Panc1 (cell line): ENCODE measurements at regions not wholly inside any gene's neighbourhood (a gene's known extent, or its start where the extent isn't known, plus 50 kb on each side); places are given as distances from the start of the nearest gene placed in this dataset.

Source experiments
- ATAC-seq: fragments of 200-7000 bp; cut with Tn5 transposase; 2 replicates; pipeline ENCODE4 v1.9.1; 2020; ENCODE audit warnings: mild to moderate bottlenecking, moderate library complexity
- BruUV-seq: library from RNA; stranded (reverse); fragments of 400-500 nt; replicated peaks from 2 replicates; lab custom pipeline; 2021; lab: Mats Ljungman, UMichigan
- CTCF ChIA-PET: fragments of 300-600 bp; sonication (Branson Sonifier 250); formaldehyde crosslinking; loops from one replicate; lab custom pipeline; 2022; ENCODE audit warnings: antibody characterized with exemption; lab: Charles Lee
- POLR2A ChIA-PET: fragments of 300-600 bp; sonication (Branson Sonifier 250); formaldehyde crosslinking; loops from one replicate; lab custom pipeline; 2022; ENCODE audit warnings: antibody characterized with exemption; lab: Charles Lee
- DNase-seq: peaks from one replicate; pipeline ENCODE4 v3.0.0-alpha.2; 2010; ENCODE audit warnings: low read depth, low spot score
- H3K27ac ChIP-seq: 2 replicates; pipeline ENCODE4 v1.5.1; 2011; ENCODE audit warnings: mild to moderate bottlenecking, low read length, inconsistent platforms
- H3K27me3 ChIP-seq: fragments of 200-500 bp; sonication (Bioruptor generic); 2 replicates; pipeline ENCODE4 v1.6.0; 2014; ENCODE audit warnings: low read length, inconsistent platforms; ENCODE audit not compliant: control insufficient read depth, insufficient read depth
- H3K36me3 ChIP-seq: fragments of 200-500 bp; sonication (Bioruptor generic); 2 replicates; pipeline ENCODE4 v1.5.1; 2014; ENCODE audit warnings: inconsistent platforms, mild to moderate bottlenecking, low read length, moderate library complexity; ENCODE audit not compliant: control insufficient read depth, insufficient read depth
- H3K4me1 ChIP-seq: 2 replicates; pipeline ENCODE4 v1.5.1; 2011; ENCODE audit warnings: inconsistent platforms, mild to moderate bottlenecking, low read length, moderate library complexity; ENCODE audit not compliant: control insufficient read depth, insufficient read depth
- H3K4me3 ChIP-seq, 2 experiments: 2 replicates each; pipeline ENCODE4 v1.5.1; 2011 to 2012; ENCODE audit warnings: low read depth in 2 of 2, low read length in 2 of 2, mild to moderate bottlenecking in 2 of 2, inconsistent platforms in 1 of 2, moderate library complexity in 1 of 2
- H3K9me3 ChIP-seq: fragments of 200-500 bp; sonication (Bioruptor generic); 2 replicates; pipeline ENCODE4 v1.5.1; 2014; ENCODE audit warnings: low read depth, mild to moderate bottlenecking, inconsistent platforms, low read length, moderate library complexity; ENCODE audit not compliant: control insufficient read depth, insufficient read depth
- POLR2AphosphoS5 ChIP-seq: IDR thresholded peaks from 2 replicates; pipeline ENCODE4 v1.6.1; 2012; ENCODE audit warnings: mild to moderate bottlenecking, low read depth, low read length, moderate library complexity
- SIN3A ChIP-seq: IDR thresholded peaks from 2 replicates; pipeline ENCODE4 v1.6.1; 2012; ENCODE audit warnings: low read depth, mild to moderate bottlenecking, low read length, moderate library complexity, borderline replicate concordance; ENCODE audit not compliant: insufficient read depth
- TCF7L2 ChIP-seq: IDR thresholded peaks from 2 replicates; pipeline ENCODE4 v1.6.1; 2011; ENCODE audit warnings: mild to moderate bottlenecking, low read depth, low read length, inconsistent platforms
- in situ Hi-C: cut with HindIII; loops from 2 replicates; pipeline ENCODE4 v1.10.0; 2016; ENCODE audit warnings: low sequenced_read_pairs, low pct_unique_long_range_greater_than_20kb
- intact Hi-C: fragments of 100-400 bp; cut with micrococcal nuclease; formaldehyde crosslinking; loops from one replicate; pipeline ENCODE4 v1.10.0; 2022; ENCODE audit not compliant: unreplicated experiment
- TF ChIP-seq, protein P1 (sequence below): fragments of 450-650 bp; IDR thresholded peaks from 2 replicates; pipeline ENCODE4 v1.5.1; 2017; ENCODE audit warnings: mild to moderate bottlenecking
- TF ChIP-seq, protein P2 (sequence below), 2 experiments: IDR thresholded peaks; 2 replicates each; pipeline ENCODE4 v1.6.1; 2011 to 2012; ENCODE audit warnings: low read depth in 2 of 2, control low read depth in 1 of 2, low read length in 1 of 2, mild to moderate bottlenecking in 1 of 2, moderate library complexity in 1 of 2; ENCODE audit not compliant: insufficient read depth in 1 of 2

GRCh38 chr14:98197933-98198332 lies 1074.1 kb downstream of the BCL11B start:
- ChIA-PET CTCF (no interaction called here), POLR2A (no interaction called here)
- no peaks in the 10 kb centered on the region for H3K9me3 ChIP-seq
- no peaks in the 10 kb centered on the region for H3K27me3 ChIP-seq
- TF ChIP-seq SIN3A, result no peak
- TF ChIP-seq, protein P1, sequence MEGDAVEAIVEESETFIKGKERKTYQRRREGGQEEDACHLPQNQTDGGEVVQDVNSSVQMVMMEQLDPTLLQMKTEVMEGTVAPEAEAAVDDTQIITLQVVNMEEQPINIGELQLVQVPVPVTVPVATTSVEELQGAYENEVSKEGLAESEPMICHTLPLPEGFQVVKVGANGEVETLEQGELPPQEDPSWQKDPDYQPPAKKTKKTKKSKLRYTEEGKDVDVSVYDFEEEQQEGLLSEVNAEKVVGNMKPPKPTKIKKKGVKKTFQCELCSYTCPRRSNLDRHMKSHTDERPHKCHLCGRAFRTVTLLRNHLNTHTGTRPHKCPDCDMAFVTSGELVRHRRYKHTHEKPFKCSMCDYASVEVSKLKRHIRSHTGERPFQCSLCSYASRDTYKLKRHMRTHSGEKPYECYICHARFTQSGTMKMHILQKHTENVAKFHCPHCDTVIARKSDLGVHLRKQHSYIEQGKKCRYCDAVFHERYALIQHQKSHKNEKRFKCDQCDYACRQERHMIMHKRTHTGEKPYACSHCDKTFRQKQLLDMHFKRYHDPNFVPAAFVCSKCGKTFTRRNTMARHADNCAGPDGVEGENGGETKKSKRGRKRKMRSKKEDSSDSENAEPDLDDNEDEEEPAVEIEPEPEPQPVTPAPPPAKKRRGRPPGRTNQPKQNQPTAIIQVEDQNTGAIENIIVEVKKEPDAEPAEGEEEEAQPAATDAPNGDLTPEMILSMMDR, result no peak
- no peak overlapping the region for H3K4me3 ChIP-seq
- H3K4me1 ChIP-seq, result no peaks in the 10 kb centered on the region
- H3K27ac ChIP-seq, result no peak overlapping the region
- ATAC-seq (no peak), DNase-seq (no peak)
- no TSS peak for BruUV-seq
- intact Hi-C loops (no loop called here), in situ Hi-C loops (no loop called here)
- H3K36me3 ChIP-seq, result no peaks in the 10 kb centered on the region

DNA sequence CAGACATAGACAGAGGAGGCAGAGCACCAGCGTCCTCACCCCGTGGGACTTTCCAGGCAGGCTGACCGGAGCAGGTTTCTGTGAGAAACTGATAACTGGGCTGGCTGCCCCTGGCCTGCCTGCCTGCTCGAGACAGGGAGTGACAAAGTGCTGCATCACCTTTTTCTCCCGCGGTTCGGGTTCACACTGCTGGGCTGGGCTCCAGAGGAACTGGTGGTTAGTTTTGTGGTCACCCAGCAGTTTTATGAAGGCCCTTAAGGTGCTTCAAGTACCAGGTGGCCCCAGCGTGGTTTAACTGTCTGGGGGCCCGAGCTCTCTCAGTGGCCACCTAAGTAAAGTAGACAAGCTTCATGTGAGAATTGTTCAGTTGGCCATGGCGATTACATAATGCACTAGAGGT lies 1073.6 kb downstream of the BCL11B start:
- BruUV-seq, result no TSS peak
- no peak for DNase-seq
- Histone ChIP-seq H3K27ac (no peak overlapping the region), H3K9me3 (no peaks in the 10 kb centered on the region), H3K4me1 (no peaks in the 10 kb centered on the region), H3K4me3 (no peak overlapping the region), H3K36me3 (no peaks in the 10 kb centered on the region), H3K27me3 (no peaks in the 10 kb centered on the region)
- in situ Hi-C loops, result no loop called here
- intact Hi-C loops, result no loop called here
- ChIA-PET CTCF (no interaction called here), POLR2A (no interaction called here)
- no peak for ATAC-seq
- no peak for TF ChIP-seq TCF7L2
- no peak for TF ChIP-seq SIN3A
- TF ChIP-seq, protein P1, result no peak
- TF ChIP-seq, protein P2, sequence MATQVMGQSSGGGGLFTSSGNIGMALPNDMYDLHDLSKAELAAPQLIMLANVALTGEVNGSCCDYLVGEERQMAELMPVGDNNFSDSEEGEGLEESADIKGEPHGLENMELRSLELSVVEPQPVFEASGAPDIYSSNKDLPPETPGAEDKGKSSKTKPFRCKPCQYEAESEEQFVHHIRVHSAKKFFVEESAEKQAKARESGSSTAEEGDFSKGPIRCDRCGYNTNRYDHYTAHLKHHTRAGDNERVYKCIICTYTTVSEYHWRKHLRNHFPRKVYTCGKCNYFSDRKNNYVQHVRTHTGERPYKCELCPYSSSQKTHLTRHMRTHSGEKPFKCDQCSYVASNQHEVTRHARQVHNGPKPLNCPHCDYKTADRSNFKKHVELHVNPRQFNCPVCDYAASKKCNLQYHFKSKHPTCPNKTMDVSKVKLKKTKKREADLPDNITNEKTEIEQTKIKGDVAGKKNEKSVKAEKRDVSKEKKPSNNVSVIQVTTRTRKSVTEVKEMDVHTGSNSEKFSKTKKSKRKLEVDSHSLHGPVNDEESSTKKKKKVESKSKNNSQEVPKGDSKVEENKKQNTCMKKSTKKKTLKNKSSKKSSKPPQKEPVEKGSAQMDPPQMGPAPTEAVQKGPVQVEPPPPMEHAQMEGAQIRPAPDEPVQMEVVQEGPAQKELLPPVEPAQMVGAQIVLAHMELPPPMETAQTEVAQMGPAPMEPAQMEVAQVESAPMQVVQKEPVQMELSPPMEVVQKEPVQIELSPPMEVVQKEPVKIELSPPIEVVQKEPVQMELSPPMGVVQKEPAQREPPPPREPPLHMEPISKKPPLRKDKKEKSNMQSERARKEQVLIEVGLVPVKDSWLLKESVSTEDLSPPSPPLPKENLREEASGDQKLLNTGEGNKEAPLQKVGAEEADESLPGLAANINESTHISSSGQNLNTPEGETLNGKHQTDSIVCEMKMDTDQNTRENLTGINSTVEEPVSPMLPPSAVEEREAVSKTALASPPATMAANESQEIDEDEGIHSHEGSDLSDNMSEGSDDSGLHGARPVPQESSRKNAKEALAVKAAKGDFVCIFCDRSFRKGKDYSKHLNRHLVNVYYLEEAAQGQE (IDR thresholded peaks at IDR 0.05; ENCODE audit: insufficient read depth in 1 of 2, low read depth in 2 of 2, low read length in 1 of 2), result no peak
- no peak for TF ChIP-seq POLR2AphosphoS5

- intact Hi-C loops, result no loop called here
- POLR2A ChIA-PET, result no interaction called here
- ATAC-seq (no peak), DNase-seq (no peak)
- BruUV-seq, result no TSS peak
- H3K27ac ChIP-seq, result no peak overlapping the region
- no peaks in the 10 kb centered on the region for H3K27me3 ChIP-seq
- no peaks in the 10 kb centered on the region for H3K36me3 ChIP-seq
- H3K4me1 ChIP-seq, result no peaks in the 10 kb centered on the region
- TF ChIP-seq, protein P1, result no peak
- TF ChIP-seq POLR2AphosphoS5, result no peak
- TF ChIP-seq, protein P2 (IDR thresholded peaks at IDR 0.05; ENCODE audit: insufficient read depth in 1 of 2, low read depth in 2 of 2, low read length in 1 of 2), result no peak
- no peak for TF ChIP-seq TCF7L2
- no peak for TF ChIP-seq SIN3A
- CTCF ChIA-PET, result no interaction called here
- H3K9me3 ChIP-seq, result no peaks in the 10 kb centered on the region
- in situ Hi-C loops, result no loop called here
- no peak overlapping the region for H3K4me3 ChIP-seq
These were observed 1071.4 kb downstream of the BCL11B start for GRCh38 chr14:98200601-98201000.
